ENCODE measurements at regions not wholly inside any gene's neighbourhood (a gene's known extent, or its start where the extent isn't known, plus 50 kb on each side); places are given as distances from the start of the nearest gene placed in this dataset.

GRCh38 chrX:5549512-5549911 lies 679.2 kb downstream of the NLGN4X start:
- TF ChIP-seq EP300 (conservative IDR thresholded peaks at IDR 0.05; ENCODE audit: poor library complexity, severe bottlenecking): no peak
- TF ChIP-seq POLR2AphosphoS5 (IDR thresholded peaks at IDR 0.05): no peak
- TF ChIP-seq CTCF (IDR thresholded peaks at IDR 0.05; ENCODE audit: poor library complexity, severe bottlenecking): no peak
- TF ChIP-seq EZH2 (IDR thresholded peaks at IDR 0.05; ENCODE audit: borderline replicate concordance, insufficient read depth, low read length, poor library complexity, severe bottlenecking): no peak
- TF ChIP-seq RAD21 (conservative IDR thresholded peaks at IDR 0.05): no peak
- no peak for TF ChIP-seq MXI1 (conservative IDR thresholded peaks at IDR 0.05; ENCODE audit: poor library complexity, severe bottlenecking)

Data from neural cell (in vitro differentiated cells).